GM13977 (cell line): ENCODE measurements at regions not wholly inside any gene's neighbourhood (a gene's known extent, or its start where the extent isn't known, plus 50 kb on each side); places are given as distances from the start of the nearest gene placed in this dataset.

Source experiments
- DNase-seq: peaks from one replicate; pipeline ENCODE4 v3.0.0; 2012; ENCODE audit warnings: low spot score
- in situ Hi-C: fragments of 300-500 bp; cut with MboI; formaldehyde crosslinking; loops from one replicate; pipeline ENCODE4 v1.12.0; 2022; ENCODE audit warnings: low sequenced_read_pairs, low pct_unique_long_range_greater_than_20kb, mixed read lengths, inconsistent platforms; ENCODE audit not compliant: unreplicated experiment
- TF ChIP-seq, protein P1 (sequence below): IDR thresholded peaks from 2 replicates; pipeline ENCODE4 v1.5.1; 2012; ENCODE audit warnings: mild to moderate bottlenecking, control low read depth; ENCODE audit not compliant: insufficient read depth; ENCODE audit errors: extremely low read depth, missing control alignments

DNA sequence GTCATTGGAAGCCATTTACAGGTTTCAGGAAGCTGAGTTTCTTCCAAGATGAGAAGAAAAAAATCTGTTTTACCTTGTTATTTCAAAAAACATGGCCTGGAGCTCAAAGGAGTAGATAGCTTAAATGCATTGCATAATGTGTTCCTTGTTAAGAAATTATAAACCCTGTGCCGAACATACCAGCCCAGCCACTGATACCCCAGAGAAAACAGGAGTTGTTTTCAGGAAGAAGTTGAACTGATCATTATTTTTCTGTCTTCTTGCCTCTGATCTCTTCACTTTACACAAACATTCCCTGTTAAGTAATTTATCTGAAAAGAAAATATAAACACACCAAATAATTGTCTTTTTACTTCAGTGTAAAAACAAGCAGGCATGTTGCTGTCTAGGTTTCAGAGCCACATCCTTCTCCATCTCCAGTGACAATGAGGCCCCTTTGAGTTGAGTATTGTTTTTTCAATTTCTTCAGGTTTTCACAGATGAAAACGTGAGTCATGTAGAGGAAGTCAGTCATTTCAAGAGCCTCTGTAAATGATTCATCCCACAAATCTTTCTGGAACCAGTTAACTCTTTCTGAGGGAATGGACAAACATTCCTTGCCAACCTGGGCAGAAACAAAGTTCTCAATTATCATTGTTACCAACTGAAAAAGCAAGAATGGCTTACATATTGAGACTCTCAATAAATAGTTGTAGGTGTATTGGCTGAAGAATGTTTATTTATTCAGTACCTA lies 244.2 kb downstream of the IPMK start:
- no peak for DNase-seq
- in situ Hi-C loops: no loop called here
- TF ChIP-seq, protein P1, sequence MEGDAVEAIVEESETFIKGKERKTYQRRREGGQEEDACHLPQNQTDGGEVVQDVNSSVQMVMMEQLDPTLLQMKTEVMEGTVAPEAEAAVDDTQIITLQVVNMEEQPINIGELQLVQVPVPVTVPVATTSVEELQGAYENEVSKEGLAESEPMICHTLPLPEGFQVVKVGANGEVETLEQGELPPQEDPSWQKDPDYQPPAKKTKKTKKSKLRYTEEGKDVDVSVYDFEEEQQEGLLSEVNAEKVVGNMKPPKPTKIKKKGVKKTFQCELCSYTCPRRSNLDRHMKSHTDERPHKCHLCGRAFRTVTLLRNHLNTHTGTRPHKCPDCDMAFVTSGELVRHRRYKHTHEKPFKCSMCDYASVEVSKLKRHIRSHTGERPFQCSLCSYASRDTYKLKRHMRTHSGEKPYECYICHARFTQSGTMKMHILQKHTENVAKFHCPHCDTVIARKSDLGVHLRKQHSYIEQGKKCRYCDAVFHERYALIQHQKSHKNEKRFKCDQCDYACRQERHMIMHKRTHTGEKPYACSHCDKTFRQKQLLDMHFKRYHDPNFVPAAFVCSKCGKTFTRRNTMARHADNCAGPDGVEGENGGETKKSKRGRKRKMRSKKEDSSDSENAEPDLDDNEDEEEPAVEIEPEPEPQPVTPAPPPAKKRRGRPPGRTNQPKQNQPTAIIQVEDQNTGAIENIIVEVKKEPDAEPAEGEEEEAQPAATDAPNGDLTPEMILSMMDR: no peak

DNA sequence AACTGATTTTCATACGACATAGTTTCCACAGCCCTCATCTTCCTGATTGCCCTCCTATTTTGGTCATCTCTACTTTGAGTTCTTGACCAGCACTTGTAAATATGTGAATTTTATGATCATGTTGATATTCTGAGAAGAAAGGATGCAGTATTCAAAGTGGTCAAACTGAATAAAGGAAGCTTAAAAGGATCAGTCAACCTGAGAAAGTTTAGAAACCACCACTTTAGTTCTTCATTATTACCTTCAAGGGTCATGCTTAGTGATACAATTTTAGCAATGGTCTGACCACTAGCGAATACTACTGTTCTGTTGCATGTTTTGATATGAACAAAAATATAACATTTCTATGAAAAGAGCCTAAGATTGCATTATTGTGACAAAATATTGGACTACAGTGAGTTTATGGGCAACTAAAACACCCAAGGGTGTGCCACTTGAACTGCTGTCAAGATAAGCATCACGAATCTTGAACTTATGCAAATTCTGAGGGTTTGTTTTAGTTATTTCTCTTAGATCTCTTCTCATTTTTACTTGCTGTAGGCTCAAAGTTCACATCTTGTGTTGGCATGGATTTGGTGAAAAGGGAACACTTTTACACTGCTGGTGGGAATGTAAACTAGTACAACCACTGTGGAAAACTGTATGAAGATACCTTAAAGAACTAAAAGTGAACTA lies 247.7 kb downstream of the IPMK start:
- no peak for DNase-seq
- in situ Hi-C loops: no loop called here
- TF ChIP-seq, protein P1: no peak

GRCh38 chr10:58017719-58018367 lies 249.9 kb downstream of the IPMK start:
- DNase-seq: no peak
- TF ChIP-seq, protein P1: no peak
- in situ Hi-C loops: no loop called here

GRCh38 chr10:58016614-58017013 lies 251.1 kb downstream of the IPMK start:
- in situ Hi-C loops: no loop called here
- DNase-seq: no peak
- TF ChIP-seq, protein P1: no peak

- in situ Hi-C loops: no loop called here
- TF ChIP-seq, protein P1: no peak
Measured at GRCh38 chr10:58014436-58014835, 253.3 kb downstream of the IPMK start.

GRCh38 chr10:58013406-58013805 lies 254.3 kb downstream of the IPMK start:
- TF ChIP-seq, protein P1: no peak
- in situ Hi-C loops: no loop called here
- no peak for DNase-seq

More at GRCh38 chr10:58014436-58014835, 253.3 kb downstream of the IPMK start:
- no peak for DNase-seq
